ENCODE measurements at regions not wholly inside any gene's neighbourhood (a gene's known extent, or its start where the extent isn't known, plus 50 kb on each side); places are given as distances from the start of the nearest gene placed in this dataset.
"Not testable (repeated sequence)": the region's sequence is repeated elsewhere in the genome, so short reads cannot be mapped to it uniquely, and the experiment has no call there.

DNA sequence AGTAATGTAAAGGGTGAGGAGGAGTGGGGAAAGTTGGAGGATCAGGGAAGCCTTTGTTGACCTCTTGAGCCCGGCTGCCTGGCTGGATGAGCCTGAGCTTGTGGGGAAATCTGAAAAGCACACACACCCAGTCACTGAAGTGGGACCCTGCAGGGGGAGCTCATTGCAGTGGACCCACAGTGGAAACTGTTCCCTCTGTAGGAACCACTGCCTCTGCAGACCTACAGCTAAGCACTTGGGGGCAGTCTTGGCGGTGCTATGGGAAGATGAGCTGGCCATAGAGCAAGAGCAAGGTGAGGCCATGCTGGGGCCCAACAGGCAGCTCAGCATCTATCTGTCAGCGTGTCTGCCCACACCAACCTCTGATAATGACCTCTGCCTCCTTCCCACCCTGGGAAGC lies 294.8 kb downstream of the TSHZ3 start:
- DNase-seq (ENCODE audit: low read depth in 4 of 4, low spot score in 3 of 4): no peak

DNA sequence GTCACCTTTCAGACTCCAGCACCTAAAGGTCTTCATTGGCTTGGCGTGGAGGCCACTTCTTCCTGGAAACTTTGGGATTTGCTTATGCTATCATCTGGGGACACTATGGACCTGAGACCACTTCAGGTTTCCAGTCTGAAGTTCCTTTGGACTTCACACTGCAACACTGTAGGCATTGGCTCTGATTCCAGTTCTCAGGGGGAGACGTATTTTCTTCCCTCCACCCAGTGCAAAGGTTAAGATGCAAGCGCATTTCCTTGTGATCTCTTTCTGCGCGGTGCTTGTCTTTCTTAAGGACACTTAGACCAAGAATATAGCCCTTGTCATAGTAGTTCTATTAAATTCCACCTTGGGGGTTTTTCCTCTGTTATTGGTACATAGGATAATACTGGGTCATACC lies 299.8 kb downstream of the TSHZ3 start:
- DNase-seq (ENCODE audit: low read depth in 4 of 4, low spot score in 3 of 4): no peak

DNA sequence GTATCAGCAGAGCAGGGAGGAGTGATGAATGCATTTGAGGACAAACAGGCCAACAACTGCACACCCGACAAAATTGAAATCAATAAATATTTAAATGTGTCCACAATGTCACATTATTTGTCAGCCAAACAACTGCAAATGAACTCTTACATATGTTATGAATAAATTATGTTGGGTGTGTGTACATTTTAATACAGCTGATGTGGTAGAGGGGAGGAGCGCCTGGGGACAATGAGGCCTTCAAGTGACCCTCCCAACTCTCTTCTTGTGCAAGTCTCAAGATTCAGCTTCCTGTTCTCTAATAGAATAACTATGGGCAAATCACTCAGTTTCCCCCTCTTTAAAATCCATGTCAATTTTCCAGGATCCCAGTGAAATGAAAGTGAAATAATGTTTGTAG lies 303.2 kb downstream of the TSHZ3 start:
- DNase-seq (ENCODE audit: low read depth in 4 of 4, low spot score in 3 of 4): no peak

DNA sequence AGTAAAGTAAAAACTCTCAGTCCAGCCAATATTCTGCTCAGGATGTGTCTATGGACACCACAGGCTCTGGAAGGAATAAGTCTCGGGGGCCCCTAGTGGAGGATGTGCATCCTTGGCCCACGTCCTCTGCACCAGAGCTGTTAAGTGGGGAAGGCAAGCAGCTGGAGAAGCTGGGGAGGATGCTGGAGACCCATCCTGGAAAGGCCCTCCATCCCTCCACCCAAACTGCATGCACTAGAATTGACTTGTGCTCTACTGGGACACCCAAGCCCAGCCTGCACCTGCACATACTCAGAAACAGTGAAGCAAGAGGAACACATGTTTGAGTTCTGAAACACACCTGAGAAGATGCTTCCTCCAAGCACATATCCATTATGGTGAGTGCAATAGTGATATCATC lies 307.8 kb downstream of the TSHZ3 start:
- no peak for DNase-seq (ENCODE audit: low read depth in 4 of 4, low spot score in 3 of 4)

DNA sequence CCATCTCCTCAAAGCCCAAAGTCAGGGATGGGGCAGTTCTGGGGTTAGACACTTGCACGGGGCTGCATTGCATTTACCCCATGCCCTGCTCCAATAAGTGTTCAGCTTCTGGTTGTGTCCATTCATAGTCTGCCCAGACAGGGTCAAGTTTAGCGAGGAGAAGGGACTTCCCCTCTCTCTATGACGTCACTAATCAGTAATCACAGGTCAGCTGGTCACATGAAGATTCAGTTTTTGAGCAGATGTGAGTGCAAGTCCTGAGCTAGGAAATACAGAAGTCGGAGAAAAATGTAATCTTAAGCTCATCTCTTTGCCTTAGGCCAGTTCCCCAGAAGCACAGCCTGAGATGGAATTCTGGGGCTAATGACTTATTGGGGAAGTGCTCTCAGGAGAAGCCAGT lies 310.1 kb downstream of the TSHZ3 start:
- no peak for DNase-seq (ENCODE audit: low read depth in 4 of 4, low spot score in 3 of 4)

DNA sequence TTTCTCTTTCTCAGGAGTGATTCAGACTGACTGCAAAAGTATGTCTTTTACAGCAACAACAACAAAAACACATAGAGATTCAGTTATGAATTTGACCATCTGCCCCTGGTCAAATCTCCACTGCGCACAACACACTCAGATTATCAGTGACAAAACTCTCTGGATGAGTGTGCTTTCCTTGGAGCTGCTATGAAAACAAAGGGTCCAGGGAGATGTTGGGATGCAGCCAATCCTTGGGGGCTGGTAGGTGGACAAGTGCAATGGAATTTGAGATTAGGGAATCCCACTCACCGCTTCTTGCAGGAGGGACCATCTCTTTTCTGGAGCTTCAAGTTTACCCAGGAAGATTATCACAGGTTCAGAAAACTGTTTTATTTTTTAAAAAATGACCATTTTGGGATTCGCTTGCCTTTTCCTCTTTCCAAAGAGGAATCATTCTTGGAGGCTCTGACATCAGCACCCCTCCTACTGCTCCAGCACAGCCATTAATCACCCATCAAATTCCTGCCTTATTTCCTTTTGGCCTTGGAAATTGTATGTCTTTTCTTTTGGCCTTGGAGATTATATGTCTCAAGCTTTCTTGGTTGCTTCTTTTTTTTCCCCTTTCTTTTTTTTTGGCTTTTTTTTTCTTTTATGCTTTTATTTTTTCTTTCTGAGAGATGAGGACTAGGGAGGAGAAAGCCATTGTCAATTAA lies 311.8 kb downstream of the TSHZ3 start:
- DNase-seq (ENCODE audit: low read depth in 4 of 4, low spot score in 3 of 4): no peak

DNA sequence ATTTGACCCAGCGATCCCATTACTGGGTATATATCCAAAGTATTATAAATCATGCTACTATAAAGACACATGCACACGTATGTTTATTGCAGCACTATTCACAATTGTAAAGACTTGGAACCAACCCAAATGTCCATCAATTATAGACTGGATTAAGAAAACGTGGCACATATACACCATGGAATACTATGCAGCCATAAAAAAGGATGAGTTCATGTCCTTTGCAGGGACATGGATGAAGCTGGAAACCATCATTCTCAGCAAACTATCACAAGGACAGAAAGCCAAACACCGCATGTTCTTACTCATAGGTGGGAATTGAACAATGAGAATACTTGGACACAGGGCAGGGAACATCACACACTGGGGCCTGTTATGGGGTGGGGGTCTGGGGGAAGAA lies 317.8 kb downstream of the TSHZ3 start:
- DNase-seq (ENCODE audit: low read depth in 4 of 4, low spot score in 3 of 4): not testable (repeated sequence)

DNA sequence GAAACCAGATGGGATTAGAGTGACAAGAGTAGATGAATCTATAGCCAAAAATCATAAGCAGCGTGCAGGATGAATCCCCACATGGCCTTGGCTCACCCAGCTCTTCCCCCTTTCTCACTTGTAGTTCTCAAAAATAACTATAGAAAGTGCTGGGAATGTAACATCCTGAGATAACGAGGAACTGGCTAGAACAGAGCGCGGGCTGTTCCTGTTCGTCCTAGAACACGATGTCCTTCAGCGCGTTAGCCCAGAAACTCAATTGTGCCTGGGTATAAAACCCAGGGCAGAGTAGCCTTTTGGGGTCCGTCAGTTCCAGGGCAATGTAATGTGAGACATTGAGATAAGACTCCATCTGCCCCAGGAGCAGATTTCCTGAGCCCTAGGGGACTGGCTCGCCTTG lies 326.2 kb downstream of the TSHZ3 start:
- DNase-seq (ENCODE audit: low read depth in 4 of 4, low spot score in 3 of 4): no peak

DNA sequence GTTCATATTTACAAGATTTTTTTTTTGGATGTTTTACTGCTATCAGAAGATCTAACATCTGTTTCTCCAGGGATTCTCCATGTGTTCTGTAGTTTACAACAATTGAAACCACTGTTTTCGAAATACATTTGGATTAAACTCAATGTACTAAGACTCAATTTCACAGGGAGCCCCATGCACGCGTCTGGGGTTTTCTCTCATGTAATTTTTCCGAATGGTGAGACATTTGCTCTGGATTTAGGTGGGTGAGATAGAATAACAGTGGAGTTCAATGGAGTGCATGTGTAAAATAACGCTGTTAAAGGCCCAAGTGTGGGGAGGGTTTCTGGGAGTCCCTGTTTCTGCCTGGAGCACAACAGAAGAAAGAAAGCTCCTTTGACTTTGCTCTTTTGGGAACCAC lies 330.3 kb downstream of the TSHZ3 start:
- DNase-seq (ENCODE audit: low read depth in 4 of 4, low spot score in 3 of 4): no peak

DNA sequence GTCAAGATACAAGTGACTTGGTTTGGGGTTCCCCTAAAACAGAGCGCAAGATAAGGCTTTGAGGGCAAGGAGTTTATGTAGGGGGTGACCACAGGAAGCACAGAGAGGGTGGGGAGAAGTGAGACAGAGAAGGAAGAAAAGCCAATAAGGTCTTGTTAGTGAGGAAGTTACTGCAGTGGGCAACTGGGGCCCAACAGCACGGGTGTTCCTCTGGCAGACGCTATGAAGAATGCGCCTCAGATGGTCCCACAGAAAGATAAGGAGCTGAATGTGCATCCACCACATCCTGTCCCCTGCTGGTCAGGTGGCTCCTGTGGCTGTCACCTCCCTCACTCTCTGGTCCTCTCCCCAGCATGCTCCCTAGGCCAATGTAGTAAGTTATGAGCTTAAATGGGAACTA lies 333.5 kb downstream of the TSHZ3 start:
- DNase-seq (ENCODE audit: low read depth in 4 of 4, low spot score in 3 of 4): no peak

DNA sequence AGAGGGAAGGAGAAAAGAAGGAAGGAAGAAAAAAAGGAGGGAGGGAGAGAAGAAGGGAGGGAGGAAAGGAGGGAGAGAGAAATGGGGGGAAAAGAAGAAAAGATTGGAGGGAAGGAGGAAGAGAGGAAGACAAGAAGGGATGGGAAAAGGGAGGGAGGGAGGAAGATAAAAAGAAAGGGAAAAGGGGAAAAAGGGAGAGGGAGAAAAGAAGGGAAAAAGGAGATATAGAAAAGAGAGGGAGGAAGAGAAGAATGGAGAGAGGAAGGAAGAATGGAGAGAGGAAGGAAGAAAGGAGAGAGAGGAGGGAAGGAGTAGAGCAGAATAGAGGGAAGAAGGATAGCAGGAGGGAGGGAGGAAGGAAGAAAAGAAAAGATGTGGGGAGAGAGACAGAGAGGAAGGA lies 334.6 kb downstream of the TSHZ3 start:
- DNase-seq (ENCODE audit: low read depth in 4 of 4, low spot score in 3 of 4): no peak

DNA sequence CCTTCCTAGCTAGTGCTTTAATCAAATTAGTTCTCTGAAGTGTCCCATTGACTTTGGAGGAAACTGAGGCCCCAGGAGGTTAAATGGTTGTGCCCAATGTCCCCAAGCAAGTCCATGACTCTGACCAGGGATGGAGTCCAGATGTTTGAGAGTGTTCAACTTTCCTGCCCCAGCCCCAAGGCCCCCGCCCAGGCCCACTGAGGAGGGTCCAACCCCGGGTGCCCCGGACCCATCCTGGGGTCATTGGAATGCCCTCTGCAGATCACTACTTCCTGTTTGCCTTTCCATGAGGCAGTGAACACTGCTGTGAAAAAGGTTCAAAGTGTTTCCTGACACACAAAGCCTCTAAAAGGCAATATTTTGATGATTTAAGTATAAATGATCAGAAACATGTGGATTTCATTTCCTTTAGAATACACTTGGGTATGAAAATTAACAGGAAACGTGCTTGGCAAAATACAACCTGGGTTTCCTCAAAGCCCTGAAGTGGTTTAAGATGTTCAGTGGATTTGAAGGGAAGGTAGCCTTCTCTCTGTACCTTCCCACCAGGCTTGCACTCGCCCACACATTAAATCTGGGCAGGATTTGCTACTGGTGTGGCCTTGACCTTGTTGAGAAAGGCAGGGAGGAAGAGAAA lies 335.7 kb downstream of the TSHZ3 start:
- no peak for DNase-seq (ENCODE audit: low read depth in 4 of 4, low spot score in 3 of 4)

DNA sequence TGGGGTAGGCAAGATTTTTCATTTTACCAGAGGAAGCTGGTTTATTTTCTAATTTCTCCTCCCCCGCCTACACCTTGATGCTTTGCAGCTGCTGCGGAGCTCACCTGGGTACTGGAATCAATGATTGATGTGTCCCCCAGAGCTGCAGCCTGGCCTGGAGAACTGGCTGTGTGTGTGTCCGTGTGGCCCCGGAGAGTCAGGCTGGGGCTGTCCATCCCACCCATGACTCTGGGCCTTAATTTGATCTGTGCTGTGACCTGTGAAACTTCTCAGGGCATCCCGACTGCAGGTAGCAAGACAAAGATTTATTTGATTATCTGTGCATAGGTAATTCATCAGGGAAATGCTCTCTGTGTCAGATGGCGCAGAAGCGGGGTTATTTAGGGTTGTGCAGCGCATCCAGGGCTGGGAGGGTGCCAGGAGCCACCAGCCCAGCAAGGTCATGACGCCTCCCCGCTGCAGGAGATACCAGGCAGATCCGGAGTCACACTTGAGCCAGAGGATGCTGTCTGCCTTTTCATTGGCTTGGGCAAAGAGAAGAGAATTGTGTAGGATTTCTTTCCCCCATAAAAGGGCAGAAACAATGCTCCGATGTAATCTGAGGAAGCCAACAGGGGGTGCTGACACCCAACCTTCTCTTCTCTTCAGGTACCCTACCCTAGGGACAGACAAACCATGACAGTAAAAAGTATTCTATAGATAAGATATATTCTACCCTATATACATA lies 346.6 kb downstream of the TSHZ3 start:
- DNase-seq (ENCODE audit: low read depth in 4 of 4, low spot score in 3 of 4): no peak

DNA sequence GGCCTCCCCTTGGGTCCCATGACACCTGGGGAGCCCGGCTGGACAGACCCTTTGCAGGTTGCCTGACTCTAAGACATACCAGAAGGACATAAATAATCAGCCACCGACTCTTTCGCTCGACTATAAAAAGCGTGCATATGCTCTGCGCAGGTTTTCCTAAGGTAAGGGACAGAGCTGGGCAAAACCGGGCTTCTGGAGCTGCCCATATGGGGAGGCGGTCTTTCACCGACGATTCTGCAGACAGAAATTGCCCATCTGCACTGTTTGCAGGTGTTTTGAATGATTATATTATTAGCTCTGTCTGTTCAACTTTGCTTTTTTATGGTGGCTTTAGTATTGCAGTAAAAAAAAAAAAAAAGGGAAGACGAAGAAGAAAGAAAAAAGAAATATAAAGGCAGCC lies 347.2 kb downstream of the TSHZ3 start:
- no peak for DNase-seq (ENCODE audit: low read depth in 4 of 4, low spot score in 3 of 4)

DNA sequence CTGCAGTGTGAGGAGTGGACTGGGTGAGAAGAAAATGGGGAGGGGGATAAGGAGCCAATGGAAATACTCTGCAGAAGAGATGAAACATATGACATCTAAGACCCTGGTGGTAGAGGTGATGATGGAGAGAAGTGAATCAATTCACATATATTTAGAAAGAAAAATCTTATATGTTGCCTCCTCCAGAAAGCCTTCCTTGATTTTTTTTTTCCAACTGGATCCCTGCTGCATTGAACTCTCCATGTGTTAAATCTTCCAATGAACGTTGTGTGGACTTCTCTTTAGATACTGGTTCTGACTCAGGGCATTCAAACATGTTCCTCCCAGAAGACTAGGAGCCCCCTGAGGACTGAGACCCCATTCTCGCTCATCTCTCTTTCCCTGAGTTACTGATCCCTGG lies 348.3 kb downstream of the TSHZ3 start:
- no peak for DNase-seq (ENCODE audit: low read depth in 4 of 4, low spot score in 3 of 4)

DNA sequence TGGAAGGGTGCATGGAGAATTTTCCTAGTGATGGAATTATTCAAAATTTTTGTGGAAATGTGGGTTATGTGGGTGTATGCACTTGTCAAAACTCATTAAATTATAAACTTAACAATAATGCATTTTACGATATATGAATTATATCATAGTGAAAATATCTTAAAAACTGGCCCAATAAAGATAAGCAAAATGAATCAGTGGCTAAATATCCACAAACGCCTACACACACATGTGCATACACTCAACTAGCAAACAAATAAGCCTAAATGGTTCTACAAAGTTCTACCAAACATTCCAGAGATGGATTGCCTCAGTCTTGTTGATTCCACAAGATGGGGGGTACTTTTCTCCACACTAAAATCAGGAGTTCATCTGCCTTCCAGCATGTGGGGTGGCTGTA lies 349.5 kb downstream of the TSHZ3 start:
- DNase-seq (ENCODE audit: low read depth in 4 of 4, low spot score in 3 of 4): no peak

DNA sequence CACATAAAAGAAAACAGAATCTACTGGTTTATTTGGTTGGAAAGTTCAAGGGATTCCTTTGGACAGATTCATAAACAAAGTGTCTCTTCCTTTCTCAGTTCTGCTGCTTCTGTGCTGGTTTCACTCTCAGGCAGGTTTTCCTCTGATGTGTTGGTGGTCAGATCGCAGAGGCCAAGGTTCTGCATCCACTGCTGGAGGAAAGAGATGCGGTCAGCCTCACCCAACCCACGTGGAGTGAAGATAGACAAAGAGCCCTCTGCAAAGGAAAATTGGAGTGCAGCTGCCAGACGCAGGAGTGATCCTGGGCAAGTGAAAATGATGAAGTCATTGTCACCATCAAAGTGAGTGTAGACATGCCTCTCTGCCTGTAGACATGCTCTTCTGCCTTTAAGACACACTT lies 352.0 kb downstream of the TSHZ3 start:
- no peak for DNase-seq (ENCODE audit: low read depth in 4 of 4, low spot score in 3 of 4)

DNA sequence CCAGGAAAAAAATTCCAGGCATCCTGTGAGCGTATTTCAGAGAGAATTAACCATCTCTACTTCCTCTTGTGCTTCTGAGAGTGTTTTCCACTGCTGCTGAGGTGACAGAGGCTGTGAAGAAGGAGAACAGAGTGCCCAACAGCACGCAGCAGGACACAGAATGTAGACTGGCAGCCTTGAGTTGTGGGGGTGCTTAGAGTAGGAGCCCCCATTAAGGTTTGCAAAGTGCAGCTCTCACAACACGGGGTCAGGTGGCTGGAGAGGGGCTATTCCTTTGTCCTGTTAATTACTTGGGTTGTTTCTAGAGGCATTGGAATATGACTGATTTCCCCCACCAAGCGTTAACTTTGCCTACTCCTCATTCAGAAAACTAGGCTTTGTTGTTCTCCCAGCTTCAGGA lies 370.6 kb downstream of the TSHZ3 start:
- no peak for DNase-seq (ENCODE audit: low read depth in 4 of 4, low spot score in 3 of 4)

DNA sequence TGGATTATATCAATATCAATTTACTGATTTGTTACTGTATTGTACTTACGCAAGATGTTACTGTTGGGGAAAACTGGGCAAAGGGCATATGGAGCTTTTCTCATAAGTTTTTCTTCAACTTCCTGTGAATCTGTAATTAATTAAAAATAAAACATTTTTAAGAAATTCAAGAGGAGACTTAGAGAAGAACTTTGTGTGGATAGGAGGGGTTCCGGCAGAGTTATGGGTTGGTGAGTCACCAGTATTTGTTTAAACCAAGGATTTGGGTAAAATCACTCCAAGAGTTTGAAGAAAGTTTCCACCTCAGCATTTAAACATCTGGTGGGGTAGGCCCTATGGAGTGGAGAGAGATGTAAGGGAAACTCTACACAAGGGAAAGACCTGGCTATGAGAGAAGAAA lies 379.6 kb downstream of the TSHZ3 start:
- DNase-seq (ENCODE audit: low read depth in 4 of 4, low spot score in 3 of 4): no peak

DNA sequence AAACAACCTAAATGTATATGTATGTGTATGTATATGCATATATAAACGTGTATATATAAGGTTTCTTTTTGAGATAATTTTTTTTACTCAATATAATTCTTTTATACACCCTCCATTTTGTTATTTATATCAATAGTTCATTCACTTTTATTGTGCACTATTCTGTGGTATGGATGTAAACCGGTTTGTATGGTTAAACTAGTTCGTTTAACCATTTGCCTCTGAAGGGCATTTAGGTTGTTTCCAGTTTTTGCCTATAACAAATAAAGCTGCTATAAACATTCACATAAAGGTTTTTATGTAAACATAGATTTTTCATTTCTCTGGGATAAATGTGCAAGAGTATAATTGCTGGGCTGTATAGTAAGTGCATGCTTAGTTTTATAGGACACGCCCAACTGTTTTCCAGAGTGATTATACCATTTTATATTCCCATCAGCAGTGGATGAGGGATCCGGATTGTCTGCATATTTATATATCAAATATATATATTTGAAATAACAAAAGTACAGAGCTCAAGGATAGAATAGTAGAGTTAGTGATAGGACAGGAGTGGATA lies 380.3 kb downstream of the TSHZ3 start:
- DNase-seq (ENCODE audit: low read depth in 4 of 4, low spot score in 3 of 4): no peak

DNA sequence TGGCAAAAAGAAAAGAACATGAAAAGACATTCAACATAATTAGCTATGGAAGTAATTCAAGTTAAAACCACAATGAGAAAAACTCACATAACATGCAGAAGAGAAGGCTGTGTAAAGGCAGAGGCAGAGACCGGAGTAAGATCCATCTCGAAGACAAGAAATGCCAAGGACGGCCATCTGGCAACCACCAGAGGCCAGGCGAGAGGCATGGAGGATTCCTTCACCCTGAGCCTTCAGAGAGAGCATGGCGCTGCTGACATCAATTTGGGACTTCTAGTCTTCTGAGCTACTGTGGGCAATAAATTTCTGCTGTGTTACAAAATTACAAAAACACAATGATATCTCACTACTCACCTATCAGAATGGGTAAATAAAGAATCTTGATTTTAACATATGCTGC lies 381.0 kb downstream of the TSHZ3 start:
- DNase-seq (ENCODE audit: low read depth in 4 of 4, low spot score in 3 of 4): no peak

DNA sequence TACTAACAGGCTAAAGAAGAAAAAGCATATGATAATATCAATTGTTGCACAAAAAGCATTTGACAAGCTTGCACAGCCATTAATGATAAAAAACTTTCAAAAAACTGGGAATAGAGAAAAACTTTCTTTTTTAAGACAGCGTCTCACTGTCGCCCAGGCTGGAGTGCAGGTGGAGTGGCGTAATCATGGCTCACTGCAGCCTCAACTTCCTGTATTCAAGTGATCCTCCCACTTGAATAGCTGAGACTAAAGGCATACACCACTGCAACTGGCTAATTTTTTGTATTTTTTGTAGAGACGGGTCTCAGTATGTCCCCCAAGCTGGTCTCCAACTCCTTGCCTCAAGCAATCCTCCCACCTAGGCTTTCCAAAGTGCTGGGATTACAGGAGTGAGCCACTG lies 382.8 kb downstream of the TSHZ3 start:
- DNase-seq (ENCODE audit: low read depth in 4 of 4, low spot score in 3 of 4): no peak

Data from left renal pelvis (tissue), 4 donors.